CD4-positive, alpha-beta T cell treated with Interleukin-17A for 4 hours (primary cell): ENCODE measurements at regions not wholly inside any gene's neighbourhood (a gene's known extent, or its start where the extent isn't known, plus 50 kb on each side); places are given as distances from the start of the nearest gene placed in this dataset.
"Not testable (repeated sequence)": the region's sequence is repeated elsewhere in the genome, so short reads cannot be mapped to it uniquely, and the experiment has no call there.

ENCODE experiments used
- DNase-seq: peaks from one replicate; pipeline ENCODE4 v3.0.0-alpha.2; 2020; ENCODE audit warnings: mixed read lengths

- no peak for DNase-seq
Observed at GRCh38 chr2:215576572-215576971, 140.7 kb upstream of the FN1 start.

GRCh38 chr2:215573496-215573895, 137.6 kb upstream of the FN1 start:
- no peak for DNase-seq

GRCh38 chr2:215572341-215572848, 136.5 kb upstream of the FN1 start:
- no peak for DNase-seq

GRCh38 chr2:215571689-215572088, 135.8 kb upstream of the FN1 start:
- DNase-seq = no peak

- no peak for DNase-seq
Observed at GRCh38 chr2:215567504-215567903, 131.6 kb upstream of the FN1 start.

- no peak for DNase-seq
Observed at GRCh38 chr2:215565897-215566296, 130.0 kb upstream of the FN1 start.

- DNase-seq = no peak
Observed at GRCh38 chr2:215557701-215558100, 121.8 kb upstream of the FN1 start.

- no peak for DNase-seq
Observed at GRCh38 chr2:215556979-215557378, 121.1 kb upstream of the FN1 start.

- no peak for DNase-seq
Observed at GRCh38 chr2:215554689-215555498, 119.0 kb upstream of the FN1 start.

GRCh38 chr2:215553946-215554345, 118.1 kb upstream of the FN1 start:
- no peak for DNase-seq

GRCh38 chr2:215552144-215552580, 116.3 kb upstream of the FN1 start:
- DNase-seq = no peak

- DNase-seq = no peak
Observed at GRCh38 chr2:215550331-215550730, 114.5 kb upstream of the FN1 start.

- no peak for DNase-seq
Observed at GRCh38 chr2:215548714-215549113, 112.8 kb upstream of the FN1 start.

- DNase-seq = no peak
Observed at GRCh38 chr2:215542690-215543089, 106.8 kb upstream of the FN1 start.

- no peak for DNase-seq
Observed at GRCh38 chr2:215540658-215541057, 104.8 kb upstream of the FN1 start.

- no peak for DNase-seq
Observed at GRCh38 chr2:215537611-215538010, 101.7 kb upstream of the FN1 start.

GRCh38 chr2:215536510-215536909, 100.6 kb upstream of the FN1 start:
- DNase-seq = no peak

- DNase-seq = no peak
Observed at GRCh38 chr2:215535741-215536140, 99.9 kb upstream of the FN1 start.

- no peak for DNase-seq
Observed at GRCh38 chr2:215535125-215535668, 99.3 kb upstream of the FN1 start.

GRCh38 chr2:215533716-215534115, 97.8 kb upstream of the FN1 start:
- DNase-seq = not testable (repeated sequence)

GRCh38 chr2:215532844-215533243, 97.0 kb upstream of the FN1 start:
- no peak for DNase-seq

- DNase-seq = no peak
Observed at GRCh38 chr2:215531284-215531683, 95.4 kb upstream of the FN1 start.

GRCh38 chr2:215530191-215530968, 94.5 kb upstream of the FN1 start:
- DNase-seq = no peak

GRCh38 chr2:215529271-215529670, 93.4 kb upstream of the FN1 start:
- no peak for DNase-seq
